ENCODE measurements at regions not wholly inside any gene's neighbourhood (a gene's known extent, or its start where the extent isn't known, plus 50 kb on each side); places are given as distances from the start of the nearest gene placed in this dataset.
"Not testable (repeated sequence)": the region's sequence is repeated elsewhere in the genome, so short reads cannot be mapped to it uniquely, and the experiment has no call there.

DNA sequence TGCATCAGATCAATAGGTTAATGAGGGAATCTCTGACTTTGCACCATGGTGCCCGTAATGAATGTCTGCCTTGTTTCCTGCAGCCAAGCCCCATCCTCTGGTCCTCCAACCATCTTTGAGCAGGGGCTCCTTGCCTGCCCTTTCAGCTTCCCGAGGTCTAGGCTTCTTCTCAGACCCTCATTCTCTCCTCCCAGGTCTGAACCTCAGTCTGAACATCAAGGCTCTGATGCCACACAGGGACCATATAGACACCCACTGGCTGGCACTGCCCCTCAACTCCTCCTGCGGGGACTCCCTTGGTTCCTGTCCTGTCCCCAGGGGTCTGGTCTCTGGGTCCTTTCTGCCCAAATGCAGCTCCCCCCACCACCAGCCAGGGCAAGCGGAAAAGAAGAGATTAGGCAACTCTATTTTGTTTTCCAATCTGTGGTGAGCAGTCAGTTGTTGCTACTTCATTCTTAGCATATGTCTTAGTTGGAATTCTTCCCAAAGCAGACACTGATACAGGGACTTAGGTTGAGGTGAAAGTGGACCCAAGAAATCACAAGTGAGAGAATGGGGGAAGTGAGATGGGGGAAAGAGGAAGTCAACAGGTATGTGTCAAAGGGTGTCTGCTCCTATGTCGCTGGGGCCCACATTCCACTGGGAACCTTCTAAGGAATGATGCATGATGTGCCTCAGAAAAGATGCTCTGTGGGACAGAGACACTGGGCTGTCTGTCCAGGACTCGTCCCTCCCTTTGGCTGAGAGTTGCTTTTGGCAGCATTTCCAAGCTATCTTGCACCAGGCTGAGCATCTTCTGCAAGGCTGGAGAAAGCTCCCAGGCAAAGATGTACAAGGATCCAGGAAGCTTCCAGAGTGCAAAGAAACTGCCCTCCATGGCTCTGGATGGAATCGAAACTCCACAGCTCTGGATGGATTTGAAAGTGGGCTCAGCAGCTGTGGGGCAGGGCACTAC lies 1096.5 kb upstream of the TMEM132C start:
- H3K36me3 Mint-ChIP-seq (ENCODE audit: insufficient read depth, unreplicated experiment): no peaks in the 10 kb centered on the region
- H3K27me3 Mint-ChIP-seq (ENCODE audit: insufficient read depth, unreplicated experiment): no peaks in the 10 kb centered on the region
- TF ChIP-seq, protein P1, sequence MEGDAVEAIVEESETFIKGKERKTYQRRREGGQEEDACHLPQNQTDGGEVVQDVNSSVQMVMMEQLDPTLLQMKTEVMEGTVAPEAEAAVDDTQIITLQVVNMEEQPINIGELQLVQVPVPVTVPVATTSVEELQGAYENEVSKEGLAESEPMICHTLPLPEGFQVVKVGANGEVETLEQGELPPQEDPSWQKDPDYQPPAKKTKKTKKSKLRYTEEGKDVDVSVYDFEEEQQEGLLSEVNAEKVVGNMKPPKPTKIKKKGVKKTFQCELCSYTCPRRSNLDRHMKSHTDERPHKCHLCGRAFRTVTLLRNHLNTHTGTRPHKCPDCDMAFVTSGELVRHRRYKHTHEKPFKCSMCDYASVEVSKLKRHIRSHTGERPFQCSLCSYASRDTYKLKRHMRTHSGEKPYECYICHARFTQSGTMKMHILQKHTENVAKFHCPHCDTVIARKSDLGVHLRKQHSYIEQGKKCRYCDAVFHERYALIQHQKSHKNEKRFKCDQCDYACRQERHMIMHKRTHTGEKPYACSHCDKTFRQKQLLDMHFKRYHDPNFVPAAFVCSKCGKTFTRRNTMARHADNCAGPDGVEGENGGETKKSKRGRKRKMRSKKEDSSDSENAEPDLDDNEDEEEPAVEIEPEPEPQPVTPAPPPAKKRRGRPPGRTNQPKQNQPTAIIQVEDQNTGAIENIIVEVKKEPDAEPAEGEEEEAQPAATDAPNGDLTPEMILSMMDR (IDR thresholded peaks at IDR 0.05; ENCODE audit: unreplicated experiment): no peak
- CTCF ChIA-PET: interaction anchor here (0.6 to 2.6 kb wide), 4 partner anchors 13 to 211 kb away, joined by 3 to 7 read pairs (median 3); no protein-coding TSS in a partner anchor
- POLR2A ChIA-PET: interaction anchor here (0.7 kb wide), 1 partner anchor 28 kb away, joined by 3 read pairs; no protein-coding TSS in a partner anchor
- intact Hi-C loops (cut with micrococcal nuclease): no loop called here
- peak overlapping the region; percentile 28 for H3K27ac Mint-ChIP-seq (ENCODE audit: low read depth, unreplicated experiment)
- BruUV-seq (replicated peaks): no TSS peak
- peaks cover 6% of the 10 kb centered on the region for H3K4me1 Mint-ChIP-seq (ENCODE audit: insufficient read depth, unreplicated experiment)
- H3K4me3 Mint-ChIP-seq (ENCODE audit: unreplicated experiment): no peak overlapping the region
- no peak for DNase-seq (ENCODE audit: unreplicated experiment)
- H3K9me3 Mint-ChIP-seq (ENCODE audit: unreplicated experiment): peaks cover 7% of the 10 kb centered on the region

DNA sequence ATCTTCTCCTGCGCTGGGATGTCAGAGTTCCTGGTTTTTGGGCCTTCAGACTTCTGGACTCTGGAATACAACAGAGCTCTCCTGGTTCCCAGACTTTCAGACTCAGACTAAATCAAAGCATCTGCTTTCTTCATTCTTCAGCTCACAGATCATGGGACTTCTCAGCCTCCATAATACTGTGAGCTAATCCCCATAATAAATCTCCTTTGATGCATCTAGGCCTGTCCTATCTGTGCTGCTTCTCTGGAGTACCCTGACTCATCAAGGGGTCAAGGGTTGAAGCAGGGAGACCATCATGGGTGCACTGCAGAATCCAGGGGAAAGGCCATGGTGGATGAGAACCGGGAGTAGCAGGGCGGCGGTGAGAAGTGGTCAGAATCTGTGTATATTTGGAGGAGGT lies 1094.1 kb upstream of the TMEM132C start:
- TF ChIP-seq, protein P1 (IDR thresholded peaks at IDR 0.05; ENCODE audit: unreplicated experiment): no peak
- no peak for DNase-seq (ENCODE audit: unreplicated experiment)
- BruUV-seq (replicated peaks): no TSS peak
- Mint-ChIP-seq H3K4me3 (ENCODE audit: unreplicated experiment) (no peak overlapping the region), H3K36me3 (ENCODE audit: insufficient read depth, unreplicated experiment) (no peaks in the 10 kb centered on the region), H3K4me1 (ENCODE audit: insufficient read depth, unreplicated experiment) (peaks cover 6% of the 10 kb centered on the region), H3K9me3 (ENCODE audit: unreplicated experiment) (peaks cover 15% of the 10 kb centered on the region), H3K27ac (ENCODE audit: low read depth, unreplicated experiment) (no peak overlapping the region), H3K27me3 (ENCODE audit: insufficient read depth, unreplicated experiment) (no peaks in the 10 kb centered on the region)
- ChIA-PET POLR2A (no interaction called here), CTCF (interaction anchor here (0.7 to 2.6 kb wide), 2 partner anchors 10 to 105 kb away, joined by 3 to 7 read pairs; no protein-coding TSS in a partner anchor)
- intact Hi-C loops (cut with micrococcal nuclease): no loop called here

DNA sequence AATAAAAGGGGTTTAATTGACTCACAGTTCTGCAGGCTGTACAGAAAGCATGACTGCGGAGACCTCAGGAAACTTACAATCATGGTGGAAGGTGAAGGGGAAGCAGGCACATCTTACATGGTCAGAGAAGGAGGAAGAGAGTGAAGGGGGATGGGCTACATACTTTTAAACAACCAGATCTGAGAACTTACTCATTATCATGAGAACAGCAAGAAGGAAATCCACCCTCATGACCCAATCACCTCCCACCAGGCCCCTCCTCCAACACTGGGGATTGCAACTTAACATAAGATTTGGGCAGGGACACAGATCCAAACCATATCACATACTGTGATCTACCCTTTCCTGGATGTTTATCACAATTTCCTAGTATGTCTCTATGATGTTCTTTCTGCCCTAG lies 1093.0 kb upstream of the TMEM132C start:
- DNase-seq (ENCODE audit: unreplicated experiment); CTCF ChIA-PET; H3K4me3 Mint-ChIP-seq (ENCODE audit: unreplicated experiment); H3K4me1 Mint-ChIP-seq (ENCODE audit: insufficient read depth, unreplicated experiment); POLR2A ChIA-PET; H3K27ac Mint-ChIP-seq (ENCODE audit: low read depth, unreplicated experiment); H3K36me3 Mint-ChIP-seq (ENCODE audit: insufficient read depth, unreplicated experiment); H3K27me3 Mint-ChIP-seq (ENCODE audit: insufficient read depth, unreplicated experiment); intact Hi-C loops (cut with micrococcal nuclease); BruUV-seq (replicated peaks): not testable (repeated sequence)
- peaks cover 15% of the 10 kb centered on the region for H3K9me3 Mint-ChIP-seq (ENCODE audit: unreplicated experiment)

DNA sequence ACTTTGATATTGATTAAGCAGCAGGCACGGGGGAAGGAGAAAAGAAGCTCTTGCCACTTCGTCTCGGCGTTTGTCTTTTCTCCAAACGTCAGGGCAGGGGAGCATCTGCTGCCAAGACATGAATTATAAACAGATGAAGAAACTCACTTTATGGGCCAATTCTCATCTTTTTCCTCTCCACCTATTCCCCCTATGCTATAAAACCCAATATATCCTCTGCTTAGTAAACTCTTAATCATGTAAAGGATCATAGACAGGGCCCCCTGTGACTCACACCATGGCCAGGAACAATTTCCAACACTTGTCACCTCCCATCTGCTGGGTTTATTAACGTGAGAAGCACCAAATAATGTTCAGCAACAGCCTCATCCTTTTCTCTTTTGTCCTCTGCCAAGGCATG lies 1092.1 kb upstream of the TMEM132C start:
- BruUV-seq (replicated peaks): no TSS peak
- POLR2A ChIA-PET: no interaction called here
- H3K36me3 Mint-ChIP-seq (ENCODE audit: insufficient read depth, unreplicated experiment): no peaks in the 10 kb centered on the region
- no peaks in the 10 kb centered on the region for H3K27me3 Mint-ChIP-seq (ENCODE audit: insufficient read depth, unreplicated experiment)
- no peak overlapping the region for H3K4me3 Mint-ChIP-seq (ENCODE audit: unreplicated experiment)
- TF ChIP-seq, protein P1 (IDR thresholded peaks at IDR 0.05; ENCODE audit: unreplicated experiment): no peak
- DNase-seq (ENCODE audit: unreplicated experiment): no peak
- H3K9me3 Mint-ChIP-seq (ENCODE audit: unreplicated experiment): peaks cover 15% of the 10 kb centered on the region
- CTCF ChIA-PET: interaction anchor here (0.6 kb wide), 1 partner anchor 79 kb away, joined by 3 read pairs; no protein-coding TSS in a partner anchor
- no peak overlapping the region for H3K27ac Mint-ChIP-seq (ENCODE audit: low read depth, unreplicated experiment)
- peaks cover 12% of the 10 kb centered on the region for H3K4me1 Mint-ChIP-seq (ENCODE audit: insufficient read depth, unreplicated experiment)
- intact Hi-C loops (cut with micrococcal nuclease): no loop called here
